Activated CD8-positive, alpha-beta T cell treated with anti-CD3 and anti-CD28 coated beads, Interleukin-2, amount 10 ng/mL, durations not matched to agents 7 days and 5 days (primary cell): ENCODE measurements at regions not wholly inside any gene's neighbourhood (a gene's known extent, or its start where the extent isn't known, plus 50 kb on each side); places are given as distances from the start of the nearest gene placed in this dataset.

ENCODE experiments used
- ATAC-seq: fragments of 150-1000 bp; cut with Tn5 transposase; one replicate; pipeline ENCODE4 v1.10.0; 2021; ENCODE audit warnings: moderate library complexity
- CTCF ChIA-PET: fragments of 350-600 bp; sonication (Branson Sonifier 250); formaldehyde crosslinking; loops from one replicate; lab custom pipeline; 2021; ENCODE audit warnings: antibody characterized with exemption; lab: Charles Lee
- POLR2A ChIA-PET: fragments of 350-600 bp; sonication (Branson Sonifier 250); formaldehyde crosslinking; loops from one replicate; lab custom pipeline; 2021; ENCODE audit warnings: antibody characterized with exemption; lab: Charles Lee
- DNase-seq: peaks from one replicate; pipeline ENCODE4 v3.0.0-alpha.2; 2020
- H3K27ac Mint-ChIP-seq: one replicate; pipeline ENCODE4 v1.8.0; 2021; ENCODE audit warnings: mild to moderate bottlenecking, mixed read lengths
- H3K27me3 Mint-ChIP-seq: one replicate; pipeline ENCODE4 v1.8.0; 2021; ENCODE audit warnings: low read depth, mixed read lengths
- H3K36me3 Mint-ChIP-seq: one replicate; pipeline ENCODE4 v1.8.0; 2021; ENCODE audit warnings: low read depth, mixed read lengths
- H3K4me1 Mint-ChIP-seq: one replicate; pipeline ENCODE4 v1.8.0; 2021; ENCODE audit warnings: low read depth, mixed read lengths
- H3K4me3 Mint-ChIP-seq: one replicate; pipeline ENCODE4 v1.8.0; 2021; ENCODE audit warnings: mild to moderate bottlenecking, mixed read lengths
- H3K9me3 Mint-ChIP-seq: one replicate; pipeline ENCODE4 v1.8.0; 2022; ENCODE audit warnings: mixed read lengths; ENCODE audit not compliant: insufficient read depth

GRCh38 chr18:27652480-27653121 is 467.5 kb upstream of the CHST9 start:
- no peak for ATAC-seq
- H3K27ac Mint-ChIP-seq: no peak overlapping the region
- CTCF ChIA-PET: no interaction called here
- H3K36me3 Mint-ChIP-seq: no peaks in the 10 kb centered on the region
- no peak overlapping the region for H3K4me3 Mint-ChIP-seq
- H3K4me1 Mint-ChIP-seq: no peaks in the 10 kb centered on the region
- H3K27me3 Mint-ChIP-seq: no peaks in the 10 kb centered on the region
- peaks cover 5% of the 10 kb centered on the region for H3K9me3 Mint-ChIP-seq
- POLR2A ChIA-PET: no interaction called here
- no peak for DNase-seq

- POLR2A ChIA-PET: no interaction called here
- no peaks in the 10 kb centered on the region for H3K36me3 Mint-ChIP-seq
- H3K27me3 Mint-ChIP-seq: no peaks in the 10 kb centered on the region
- no peak for DNase-seq
- CTCF ChIA-PET: no interaction called here
- H3K4me3 Mint-ChIP-seq: no peak overlapping the region
- H3K9me3 Mint-ChIP-seq: no peaks in the 10 kb centered on the region
- no peaks in the 10 kb centered on the region for H3K4me1 Mint-ChIP-seq
- ATAC-seq: no peak
- H3K27ac Mint-ChIP-seq: no peak overlapping the region
Measured at GRCh38 chr18:27649621-27650020, 464.5 kb upstream of the CHST9 start.

GRCh38 chr18:27645929-27646328 is 460.8 kb upstream of the CHST9 start:
- Mint-ChIP-seq H3K27me3 (no peaks in the 10 kb centered on the region), H3K27ac (no peak overlapping the region), H3K9me3 (peaks cover 5% of the 10 kb centered on the region), H3K4me3 (no peak overlapping the region), H3K4me1 (no peaks in the 10 kb centered on the region), H3K36me3 (no peaks in the 10 kb centered on the region)
- no peak for DNase-seq
- no peak for ATAC-seq
- ChIA-PET POLR2A (no interaction called here), CTCF (no interaction called here)

GRCh38 chr18:27636576-27637085 is 451.5 kb upstream of the CHST9 start:
- no peaks in the 10 kb centered on the region for H3K36me3 Mint-ChIP-seq
- H3K4me3 Mint-ChIP-seq: no peak overlapping the region
- no peaks in the 10 kb centered on the region for H3K4me1 Mint-ChIP-seq
- H3K9me3 Mint-ChIP-seq: peaks cover 6% of the 10 kb centered on the region
- ChIA-PET CTCF (no interaction called here), POLR2A (no interaction called here)
- no peaks in the 10 kb centered on the region for H3K27me3 Mint-ChIP-seq
- H3K27ac Mint-ChIP-seq: no peak overlapping the region
- DNase-seq (no peak), ATAC-seq (no peak)

GRCh38 chr18:27632706-27633105 is 447.6 kb upstream of the CHST9 start:
- CTCF ChIA-PET: no interaction called here
- no peak for ATAC-seq
- H3K4me3 Mint-ChIP-seq: no peak overlapping the region
- no peaks in the 10 kb centered on the region for H3K27me3 Mint-ChIP-seq
- H3K27ac Mint-ChIP-seq: no peak overlapping the region
- peaks cover 10% of the 10 kb centered on the region for H3K9me3 Mint-ChIP-seq
- POLR2A ChIA-PET: no interaction called here
- DNase-seq: no peak
- no peaks in the 10 kb centered on the region for H3K36me3 Mint-ChIP-seq
- H3K4me1 Mint-ChIP-seq: no peaks in the 10 kb centered on the region

- ATAC-seq (no peak), DNase-seq (no peak)
- ChIA-PET POLR2A (no interaction called here), CTCF (no interaction called here)
- Mint-ChIP-seq H3K9me3 (peaks cover 4% of the 10 kb centered on the region), H3K4me3 (no peak overlapping the region), H3K27me3 (no peaks in the 10 kb centered on the region), H3K4me1 (no peaks in the 10 kb centered on the region), H3K36me3 (no peaks in the 10 kb centered on the region), H3K27ac (no peak overlapping the region)
Measured at GRCh38 chr18:27627927-27628326, 442.8 kb upstream of the CHST9 start.

- no peaks in the 10 kb centered on the region for H3K36me3 Mint-ChIP-seq
Measured at GRCh38 chr18:27621236-27621890, 436.3 kb upstream of the CHST9 start.

GRCh38 chr18:27619906-27620305 is 434.8 kb upstream of the CHST9 start:
- ChIA-PET CTCF (no interaction called here), POLR2A (no interaction called here)
- peaks cover 4% of the 10 kb centered on the region for H3K9me3 Mint-ChIP-seq
- H3K27me3 Mint-ChIP-seq: no peaks in the 10 kb centered on the region
- H3K27ac Mint-ChIP-seq: no peak overlapping the region
- H3K4me3 Mint-ChIP-seq: no peak overlapping the region
- DNase-seq (no peak), ATAC-seq (no peak)
- H3K4me1 Mint-ChIP-seq: no peaks in the 10 kb centered on the region
- H3K36me3 Mint-ChIP-seq: no peaks in the 10 kb centered on the region

More at GRCh38 chr18:27621236-27621890, 436.3 kb upstream of the CHST9 start:
- ChIA-PET CTCF (no interaction called here), POLR2A (no interaction called here)
- Mint-ChIP-seq H3K27ac (no peak overlapping the region), H3K27me3 (no peaks in the 10 kb centered on the region), H3K4me1 (no peaks in the 10 kb centered on the region), H3K9me3 (peaks cover 4% of the 10 kb centered on the region), H3K4me3 (no peak overlapping the region)
- no peak for ATAC-seq
- no peak for DNase-seq

- no peak for DNase-seq
- no peaks in the 10 kb centered on the region for H3K27me3 Mint-ChIP-seq
- POLR2A ChIA-PET: no interaction called here
- H3K36me3 Mint-ChIP-seq: no peaks in the 10 kb centered on the region
- H3K4me1 Mint-ChIP-seq: no peaks in the 10 kb centered on the region
- H3K27ac Mint-ChIP-seq: no peak overlapping the region
- ATAC-seq: no peak
- peaks cover 4% of the 10 kb centered on the region for H3K9me3 Mint-ChIP-seq
- CTCF ChIA-PET: no interaction called here
- no peak overlapping the region for H3K4me3 Mint-ChIP-seq
Measured at GRCh38 chr18:27619090-27619772, 434.1 kb upstream of the CHST9 start.

GRCh38 chr18:27616324-27616723 is 431.2 kb upstream of the CHST9 start:
- ChIA-PET POLR2A (no interaction called here), CTCF (no interaction called here)
- Mint-ChIP-seq H3K36me3 (no peaks in the 10 kb centered on the region), H3K9me3 (peaks cover 4% of the 10 kb centered on the region), H3K27ac (no peak overlapping the region), H3K4me3 (no peak overlapping the region), H3K27me3 (no peaks in the 10 kb centered on the region), H3K4me1 (no peaks in the 10 kb centered on the region)
- DNase-seq: no peak
- no peak for ATAC-seq

GRCh38 chr18:27614951-27615844 is 430.1 kb upstream of the CHST9 start:
- ChIA-PET POLR2A (no interaction called here), CTCF (interaction anchor here (1.0 kb wide), 1 partner anchor 10 kb away, joined by 5 read pairs; no protein-coding TSS in a partner anchor)
- no peak for DNase-seq
- Mint-ChIP-seq H3K9me3 (no peaks in the 10 kb centered on the region), H3K27me3 (no peaks in the 10 kb centered on the region), H3K4me3 (no peak overlapping the region), H3K4me1 (no peaks in the 10 kb centered on the region), H3K27ac (no peak overlapping the region), H3K36me3 (no peaks in the 10 kb centered on the region)
- no peak for ATAC-seq
